Caco-2 (cell line): ENCODE measurements at regions not wholly inside any gene's neighbourhood (a gene's known extent, or its start where the extent isn't known, plus 50 kb on each side); places are given as distances from the start of the nearest gene placed in this dataset.

ENCODE experiments used
- BruUV-seq: library from RNA; stranded (reverse); fragments of 400-500 nt; replicated peaks from 2 replicates; lab custom pipeline; 2021; lab: Mats Ljungman, UMichigan
- CTCF ChIA-PET: fragments of 300-600 bp; sonication (Branson Sonifier 250); formaldehyde crosslinking; loops from one replicate; lab custom pipeline; 2022; ENCODE audit warnings: antibody characterized with exemption; lab: Charles Lee
- POLR2A ChIA-PET: fragments of 300-600 bp; sonication (Branson Sonifier 250); formaldehyde crosslinking; loops from one replicate; lab custom pipeline; 2022; ENCODE audit warnings: antibody characterized with exemption; lab: Charles Lee
- DNase-seq, 2 experiments: peaks; one replicate each; pipeline versions ENCODE4 v3.0.0 to v3.0.0-alpha.2; 2020 to 2022
- H3K27me3 ChIP-seq: replicated peaks from 2 replicates; pipeline ENCODE4 v1.6.0; 2011; ENCODE audit warnings: low read length; ENCODE audit not compliant: control insufficient read depth, insufficient read depth
- H3K36me3 ChIP-seq: 2 replicates; pipeline ENCODE4 v1.5.1; 2011; ENCODE audit warnings: low read length; ENCODE audit not compliant: control insufficient read depth, insufficient read depth
- H3K4me1 ChIP-seq: fragments of 250-450 bp; sonication (Bioruptor Pico); 2 replicates; pipeline ENCODE4 v1.5.1; 2020; ENCODE audit warnings: mild to moderate bottlenecking
- H3K4me3 ChIP-seq: 2 replicates; pipeline ENCODE4 v1.5.1; 2011; ENCODE audit warnings: low read depth, mild to moderate bottlenecking, control low read depth, low read length
- H3K9me3 ChIP-seq: fragments of 250-450 bp; sonication (Bioruptor Pico); 2 replicates; pipeline ENCODE4 v1.5.1; 2020; ENCODE audit warnings: mild to moderate bottlenecking, moderate library complexity
- H3K27ac Mint-ChIP-seq: one replicate; pipeline ENCODE4 v1.8.0; 2022; ENCODE audit warnings: mixed read lengths; ENCODE audit not compliant: unreplicated experiment
- H3K27me3 Mint-ChIP-seq: one replicate; pipeline ENCODE4 v1.8.0; 2022; ENCODE audit warnings: mixed read lengths; ENCODE audit not compliant: insufficient read depth, unreplicated experiment
- H3K36me3 Mint-ChIP-seq: one replicate; pipeline ENCODE4 v1.8.0; 2022; ENCODE audit warnings: mild to moderate bottlenecking, mixed read lengths; ENCODE audit not compliant: insufficient read depth, unreplicated experiment
- H3K4me1 Mint-ChIP-seq: one replicate; pipeline ENCODE4 v1.8.0; 2022; ENCODE audit warnings: low read depth, mixed read lengths; ENCODE audit not compliant: unreplicated experiment
- H3K4me3 Mint-ChIP-seq: one replicate; pipeline ENCODE4 v1.8.0; 2022; ENCODE audit warnings: mild to moderate bottlenecking, moderate library complexity, mixed read lengths; ENCODE audit not compliant: unreplicated experiment
- H3K9me3 Mint-ChIP-seq: one replicate; pipeline ENCODE4 v1.8.0; 2022; ENCODE audit warnings: mixed read lengths; ENCODE audit not compliant: unreplicated experiment
- intact Hi-C: fragments of 100-400 bp; cut with micrococcal nuclease; formaldehyde crosslinking; loops from one replicate; pipeline ENCODE4 v1.10.0; 2022; ENCODE audit not compliant: unreplicated experiment
- TF ChIP-seq, protein P1 (sequence below), 2 experiments: fragments of 200-600 bp in 1 of 2; IDR thresholded peaks; 1 replicate in 1 of 2; 2 replicates in 1 of 2; pipeline versions ENCODE4 v1.5.1 to v1.8.0; 2011 to 2022; ENCODE audit warnings: antibody characterized with exemption in 1 of 2, control low read depth in 1 of 2, inconsistent platforms in 1 of 2, low read depth in 1 of 2, low read length in 1 of 2, mild to moderate bottlenecking in 1 of 2, moderate library complexity in 1 of 2; ENCODE audit not compliant: insufficient read depth in 1 of 2, severe bottlenecking in 1 of 2, unreplicated experiment in 1 of 2

DNA sequence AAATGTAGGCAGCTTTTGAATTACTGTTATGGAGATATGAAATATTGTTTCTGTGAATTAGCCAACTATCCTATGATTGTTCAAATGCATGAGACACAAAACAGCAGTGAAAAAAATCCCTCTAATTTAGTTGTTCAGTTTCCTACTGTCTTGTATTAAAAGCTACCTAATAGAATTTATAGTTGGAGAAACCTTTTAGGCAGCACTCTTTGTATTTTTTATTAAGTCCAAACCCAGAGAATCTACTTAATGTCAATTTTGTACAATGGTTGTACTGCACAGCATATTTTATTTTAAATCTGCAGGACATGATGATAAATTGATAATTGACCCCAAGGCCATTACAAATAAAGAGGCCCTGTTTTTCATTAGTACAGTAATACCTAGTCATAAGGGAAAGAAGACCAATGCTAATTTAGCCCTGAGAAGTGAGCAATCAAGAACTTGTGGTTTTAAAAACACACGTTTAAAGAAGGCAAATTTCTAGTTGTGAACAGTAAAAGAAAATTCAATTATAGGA lies 607.5 kb downstream of the ISL1 start:
- CTCF ChIA-PET: no interaction called here
- H3K4me3 Mint-ChIP-seq: no peak overlapping the region
- Histone ChIP-seq H3K36me3 (no peaks in the 10 kb centered on the region), H3K9me3 (no peaks in the 10 kb centered on the region), H3K27me3 (no peaks in the 10 kb centered on the region; the same call in 1 of the 2 replicates), H3K4me1 (no peaks in the 10 kb centered on the region), H3K4me3 (no peak overlapping the region)
- H3K27me3 Mint-ChIP-seq: no peaks in the 10 kb centered on the region
- H3K4me1 Mint-ChIP-seq: no peaks in the 10 kb centered on the region
- H3K27ac Mint-ChIP-seq: no peak overlapping the region
- DNase-seq: no peak
- H3K9me3 Mint-ChIP-seq: no peaks in the 10 kb centered on the region
- intact Hi-C loops: no loop called here
- H3K36me3 Mint-ChIP-seq: no peaks in the 10 kb centered on the region
- TF ChIP-seq, protein P1, sequence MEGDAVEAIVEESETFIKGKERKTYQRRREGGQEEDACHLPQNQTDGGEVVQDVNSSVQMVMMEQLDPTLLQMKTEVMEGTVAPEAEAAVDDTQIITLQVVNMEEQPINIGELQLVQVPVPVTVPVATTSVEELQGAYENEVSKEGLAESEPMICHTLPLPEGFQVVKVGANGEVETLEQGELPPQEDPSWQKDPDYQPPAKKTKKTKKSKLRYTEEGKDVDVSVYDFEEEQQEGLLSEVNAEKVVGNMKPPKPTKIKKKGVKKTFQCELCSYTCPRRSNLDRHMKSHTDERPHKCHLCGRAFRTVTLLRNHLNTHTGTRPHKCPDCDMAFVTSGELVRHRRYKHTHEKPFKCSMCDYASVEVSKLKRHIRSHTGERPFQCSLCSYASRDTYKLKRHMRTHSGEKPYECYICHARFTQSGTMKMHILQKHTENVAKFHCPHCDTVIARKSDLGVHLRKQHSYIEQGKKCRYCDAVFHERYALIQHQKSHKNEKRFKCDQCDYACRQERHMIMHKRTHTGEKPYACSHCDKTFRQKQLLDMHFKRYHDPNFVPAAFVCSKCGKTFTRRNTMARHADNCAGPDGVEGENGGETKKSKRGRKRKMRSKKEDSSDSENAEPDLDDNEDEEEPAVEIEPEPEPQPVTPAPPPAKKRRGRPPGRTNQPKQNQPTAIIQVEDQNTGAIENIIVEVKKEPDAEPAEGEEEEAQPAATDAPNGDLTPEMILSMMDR (IDR thresholded peaks at IDR 0.05; ENCODE audit: insufficient read depth in 1 of 2, low read depth in 1 of 2, low read length in 1 of 2, severe bottlenecking in 1 of 2, unreplicated experiment in 1 of 2): no peak
- POLR2A ChIA-PET: no interaction called here
- BruUV-seq: no TSS peak

DNA sequence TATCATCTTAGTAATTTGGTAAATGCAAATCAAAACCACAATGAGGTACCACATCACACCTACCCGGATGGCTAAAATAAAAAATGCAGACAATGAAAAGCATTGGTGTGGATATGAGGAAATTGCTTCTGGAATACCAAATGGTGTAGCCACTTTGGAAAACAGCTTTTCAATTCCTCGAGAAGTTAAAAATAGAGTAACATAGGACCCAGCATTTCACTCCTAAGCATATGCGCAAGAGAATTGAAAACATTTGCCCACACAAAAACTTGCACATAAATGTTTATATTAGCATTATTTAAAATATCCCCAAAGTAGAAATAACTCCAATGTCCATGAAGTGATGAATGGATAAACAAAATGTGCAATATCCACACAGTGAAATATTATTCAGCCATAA lies 608.7 kb downstream of the ISL1 start:
- Mint-ChIP-seq H3K4me1 (no peaks in the 10 kb centered on the region), H3K27me3 (no peaks in the 10 kb centered on the region), H3K27ac (no peak overlapping the region), H3K9me3 (no peaks in the 10 kb centered on the region), H3K36me3 (no peaks in the 10 kb centered on the region), H3K4me3 (no peak overlapping the region)
- TF ChIP-seq, protein P1 (IDR thresholded peaks at IDR 0.05; ENCODE audit: insufficient read depth in 1 of 2, low read depth in 1 of 2, low read length in 1 of 2, severe bottlenecking in 1 of 2, unreplicated experiment in 1 of 2): no peak
- DNase-seq: no peak
- ChIA-PET POLR2A (no interaction called here), CTCF (no interaction called here)
- intact Hi-C loops: no loop called here
- BruUV-seq: no TSS peak
- H3K36me3 ChIP-seq: no peaks in the 10 kb centered on the region
- H3K4me1 ChIP-seq: no peaks in the 10 kb centered on the region
- no peaks in the 10 kb centered on the region for H3K9me3 ChIP-seq
- H3K27me3 ChIP-seq: no peaks in the 10 kb centered on the region; the same call in 1 of the 2 replicates
- no peak overlapping the region for H3K4me3 ChIP-seq

DNA sequence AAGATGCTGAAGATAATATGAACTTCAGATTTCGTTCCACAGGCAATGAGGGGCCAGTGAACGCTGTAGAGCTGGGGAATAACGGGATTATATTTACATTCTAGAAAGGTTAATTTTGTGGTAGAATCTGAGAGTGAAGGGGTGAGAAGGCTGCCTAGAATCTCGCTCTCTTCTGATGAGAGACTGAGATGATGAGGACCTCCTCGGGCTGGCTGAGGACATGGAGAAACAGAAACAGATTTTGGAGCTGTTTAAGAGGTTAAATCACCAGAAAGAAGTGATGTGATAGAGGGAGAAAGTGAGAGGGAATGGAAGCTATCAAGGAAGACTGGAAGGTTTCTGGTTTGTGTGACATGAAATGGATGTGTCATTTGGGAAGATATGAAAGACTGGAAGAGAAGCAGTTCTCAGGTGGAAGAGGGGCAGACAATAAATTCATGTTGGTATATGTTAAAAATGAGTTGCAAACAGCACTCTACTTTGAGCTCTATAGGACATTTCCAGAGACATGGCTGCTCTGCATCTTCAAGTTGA lies 612.6 kb downstream of the ISL1 start:
- H3K4me1 Mint-ChIP-seq: no peaks in the 10 kb centered on the region
- ChIA-PET POLR2A (no interaction called here), CTCF (no interaction called here)
- DNase-seq: no peak
- no peaks in the 10 kb centered on the region for H3K27me3 Mint-ChIP-seq
- intact Hi-C loops: no loop called here
- H3K36me3 Mint-ChIP-seq: no peaks in the 10 kb centered on the region
- H3K4me3 ChIP-seq: no peak overlapping the region
- no peak overlapping the region for H3K4me3 Mint-ChIP-seq
- TF ChIP-seq, protein P1 (IDR thresholded peaks at IDR 0.05; ENCODE audit: insufficient read depth in 1 of 2, low read depth in 1 of 2, low read length in 1 of 2, severe bottlenecking in 1 of 2, unreplicated experiment in 1 of 2): no peak
- BruUV-seq: no TSS peak
- no peaks in the 10 kb centered on the region for H3K9me3 Mint-ChIP-seq
- H3K27me3 ChIP-seq: no peaks in the 10 kb centered on the region
- H3K36me3 ChIP-seq: no peaks in the 10 kb centered on the region
- no peaks in the 10 kb centered on the region for H3K9me3 ChIP-seq
- H3K27ac Mint-ChIP-seq: no peak overlapping the region
- no peaks in the 10 kb centered on the region for H3K4me1 ChIP-seq
